Erythroblast (primary cell): ENCODE measurements at regions not wholly inside any gene's neighbourhood (a gene's known extent, or its start where the extent isn't known, plus 50 kb on each side); places are given as distances from the start of the nearest gene placed in this dataset.

Experiments
- GATA1 ChIP-seq: IDR thresholded peaks from 2 replicates; pipeline ENCODE4 v1.6.1; 2011; ENCODE audit warnings: low read depth, mild to moderate bottlenecking, control low read depth, low read length, moderate library complexity
- POLR2A ChIP-seq: IDR thresholded peaks from 2 replicates; pipeline ENCODE4 v1.6.1; 2011; ENCODE audit warnings: mild to moderate bottlenecking, low read length

DNA sequence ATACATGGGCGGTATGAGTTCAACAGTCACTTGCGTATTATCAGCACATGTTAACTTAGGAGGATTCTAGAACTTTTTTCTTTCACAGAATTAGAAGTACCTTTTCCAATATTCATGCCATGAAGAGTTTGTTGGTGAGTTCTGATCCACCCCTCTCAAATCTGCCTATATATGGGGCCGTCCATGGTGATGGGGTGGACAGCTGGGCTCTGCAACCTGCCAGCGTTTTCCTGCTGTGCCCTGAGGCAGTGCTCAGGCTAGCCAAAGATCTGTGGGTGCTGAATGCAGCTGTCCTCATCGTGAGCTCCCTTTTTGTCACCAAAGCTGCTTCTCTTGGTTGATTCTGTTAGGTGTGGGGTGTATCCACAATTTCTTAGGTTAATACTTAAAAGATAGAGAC is 88.7 kb downstream of the THBS2 start:
- TF ChIP-seq POLR2A (no peak), GATA1 (no peak)
